ENCODE measurements at regions not wholly inside any gene's neighbourhood (a gene's known extent, or its start where the extent isn't known, plus 50 kb on each side); places are given as distances from the start of the nearest gene placed in this dataset.

- H3K9me3 ChIP-seq (ENCODE audit: control insufficient read depth, insufficient read depth, low read length) = no peaks in the 10 kb centered on the region
These were observed 490.3 kb downstream of the NR2F1-AS1 start for GRCh38 chr5:93090698-93091097.

GRCh38 chr5:93088592-93089389 is 492.2 kb downstream of the NR2F1-AS1 start:
- no peaks in the 10 kb centered on the region for H3K36me3 ChIP-seq (ENCODE audit: control insufficient read depth, insufficient read depth, low read length)
- H3K27me3 ChIP-seq (ENCODE audit: control insufficient read depth, insufficient read depth, low read length) = no peaks in the 10 kb centered on the region
- WGBS (ENCODE audit: insufficient coverage) = 60% methylated on average over 1 of the region's 7 CpGs
- no peak overlapping the region for H3K4me3 ChIP-seq (ENCODE audit: low read depth, low read length)
- H3K9me3 ChIP-seq (ENCODE audit: control insufficient read depth, insufficient read depth, low read length) = no peaks in the 10 kb centered on the region
- peak in 3 of 6 donors; percentile 25 to 73 (median 32) for DNase-seq (ENCODE audit: low read depth in 4 of 6, low spot score in 6 of 6)
- H3K27ac ChIP-seq (ENCODE audit: low read depth, low read length) = no peak overlapping the region
- H3K4me1 ChIP-seq (ENCODE audit: control insufficient read depth, insufficient read depth, low read length) = no peaks in the 10 kb centered on the region

More at GRCh38 chr5:93090698-93091097, 490.3 kb downstream of the NR2F1-AS1 start:
- WGBS (ENCODE audit: insufficient coverage) = no CpG with 5 or more reads among the region's 5 CpGs
- no peak for DNase-seq (ENCODE audit: low read depth in 4 of 6, low spot score in 6 of 6)
- Histone ChIP-seq H3K36me3 (ENCODE audit: control insufficient read depth, insufficient read depth, low read length) (no peaks in the 10 kb centered on the region), H3K27me3 (ENCODE audit: control insufficient read depth, insufficient read depth, low read length) (no peaks in the 10 kb centered on the region), H3K4me3 (ENCODE audit: low read depth, low read length) (no peak overlapping the region), H3K27ac (ENCODE audit: low read depth, low read length) (no peak overlapping the region), H3K4me1 (ENCODE audit: control insufficient read depth, insufficient read depth, low read length) (no peaks in the 10 kb centered on the region)

- peaks cover 3% of the 10 kb centered on the region for H3K9me3 ChIP-seq (ENCODE audit: control insufficient read depth, insufficient read depth, low read length)
- no peaks in the 10 kb centered on the region for H3K4me1 ChIP-seq (ENCODE audit: control insufficient read depth, insufficient read depth, low read length)
- H3K4me3 ChIP-seq (ENCODE audit: low read depth, low read length) = no peak overlapping the region
- 86% methylated on average over 2 of the region's 3 CpGs for WGBS (ENCODE audit: insufficient coverage)
- H3K27me3 ChIP-seq (ENCODE audit: control insufficient read depth, insufficient read depth, low read length) = no peaks in the 10 kb centered on the region
- H3K27ac ChIP-seq (ENCODE audit: low read depth, low read length) = no peak overlapping the region
- DNase-seq (ENCODE audit: low read depth in 4 of 6, low spot score in 6 of 6) = no peak
- no peaks in the 10 kb centered on the region for H3K36me3 ChIP-seq (ENCODE audit: control insufficient read depth, insufficient read depth, low read length)
These were observed 493.7 kb downstream of the NR2F1-AS1 start for GRCh38 chr5:93087326-93087725.

GRCh38 chr5:93082981-93083380 is 498.0 kb downstream of the NR2F1-AS1 start:
- DNase-seq (ENCODE audit: low read depth in 4 of 6, low spot score in 6 of 6) = peak in 1 of 6 donors; percentile 75
- WGBS (ENCODE audit: insufficient coverage) = 63% methylated on average over 2 of the region's 2 CpGs

GRCh38 chr5:93079046-93079445 is 502.0 kb downstream of the NR2F1-AS1 start:
- peak in 1 of 6 donors; percentile 19 for DNase-seq (ENCODE audit: low read depth in 4 of 6, low spot score in 6 of 6)
- WGBS (ENCODE audit: insufficient coverage) = no CpG with 5 or more reads among the region's 2 CpGs
- H3K27me3 ChIP-seq (ENCODE audit: control insufficient read depth, insufficient read depth, low read length) = no peaks in the 10 kb centered on the region
- no peak overlapping the region for H3K4me3 ChIP-seq (ENCODE audit: low read depth, low read length)
- H3K9me3 ChIP-seq (ENCODE audit: control insufficient read depth, insufficient read depth, low read length) = peaks cover 3% of the 10 kb centered on the region
- H3K27ac ChIP-seq (ENCODE audit: low read depth, low read length) = peak overlapping the region; percentile 84
- no peaks in the 10 kb centered on the region for H3K36me3 ChIP-seq (ENCODE audit: control insufficient read depth, insufficient read depth, low read length)
- H3K4me1 ChIP-seq (ENCODE audit: control insufficient read depth, insufficient read depth, low read length) = peaks cover 3% of the 10 kb centered on the region

More at GRCh38 chr5:93082981-93083380, 498.0 kb downstream of the NR2F1-AS1 start:
- H3K4me3 ChIP-seq (ENCODE audit: low read depth, low read length) = no peak overlapping the region
- H3K36me3 ChIP-seq (ENCODE audit: control insufficient read depth, insufficient read depth, low read length) = no peaks in the 10 kb centered on the region
- H3K4me1 ChIP-seq (ENCODE audit: control insufficient read depth, insufficient read depth, low read length) = peaks cover 3% of the 10 kb centered on the region
- peaks cover 3% of the 10 kb centered on the region for H3K9me3 ChIP-seq (ENCODE audit: control insufficient read depth, insufficient read depth, low read length)
- no peak overlapping the region for H3K27ac ChIP-seq (ENCODE audit: low read depth, low read length)
- H3K27me3 ChIP-seq (ENCODE audit: control insufficient read depth, insufficient read depth, low read length) = no peaks in the 10 kb centered on the region

GRCh38 chr5:93078082-93079038 is 502.7 kb downstream of the NR2F1-AS1 start:
- H3K27ac ChIP-seq (ENCODE audit: low read depth, low read length) = peak overlapping the region; percentile 84
- H3K9me3 ChIP-seq (ENCODE audit: control insufficient read depth, insufficient read depth, low read length) = peaks cover 3% of the 10 kb centered on the region
- H3K36me3 ChIP-seq (ENCODE audit: control insufficient read depth, insufficient read depth, low read length) = no peaks in the 10 kb centered on the region
- no peaks in the 10 kb centered on the region for H3K27me3 ChIP-seq (ENCODE audit: control insufficient read depth, insufficient read depth, low read length)
- peaks cover 3% of the 10 kb centered on the region for H3K4me1 ChIP-seq (ENCODE audit: control insufficient read depth, insufficient read depth, low read length)
- peak; percentile 33 to 90 (median 58) for DNase-seq (ENCODE audit: low read depth in 4 of 6, low spot score in 6 of 6)
- WGBS (ENCODE audit: insufficient coverage) = 34% methylated on average over 5 of the region's 11 CpGs
- no peak overlapping the region for H3K4me3 ChIP-seq (ENCODE audit: low read depth, low read length)

- H3K27ac ChIP-seq (ENCODE audit: low read depth, low read length) = no peak overlapping the region
- WGBS (ENCODE audit: insufficient coverage) = no CpG with 5 or more reads among the region's 4 CpGs
- H3K27me3 ChIP-seq (ENCODE audit: control insufficient read depth, insufficient read depth, low read length) = no peaks in the 10 kb centered on the region
- peaks cover 3% of the 10 kb centered on the region for H3K4me1 ChIP-seq (ENCODE audit: control insufficient read depth, insufficient read depth, low read length)
- no peaks in the 10 kb centered on the region for H3K9me3 ChIP-seq (ENCODE audit: control insufficient read depth, insufficient read depth, low read length)
- H3K4me3 ChIP-seq (ENCODE audit: low read depth, low read length) = no peak overlapping the region
- DNase-seq (ENCODE audit: low read depth in 4 of 6, low spot score in 6 of 6) = no peak
- no peaks in the 10 kb centered on the region for H3K36me3 ChIP-seq (ENCODE audit: control insufficient read depth, insufficient read depth, low read length)
These were observed 504.5 kb downstream of the NR2F1-AS1 start for GRCh38 chr5:93076566-93076965.

GRCh38 chr5:93076096-93076495 is 504.9 kb downstream of the NR2F1-AS1 start:
- Histone ChIP-seq H3K27me3 (ENCODE audit: control insufficient read depth, insufficient read depth, low read length) (no peaks in the 10 kb centered on the region), H3K9me3 (ENCODE audit: control insufficient read depth, insufficient read depth, low read length) (no peaks in the 10 kb centered on the region), H3K36me3 (ENCODE audit: control insufficient read depth, insufficient read depth, low read length) (no peaks in the 10 kb centered on the region), H3K4me3 (ENCODE audit: low read depth, low read length) (no peak overlapping the region), H3K4me1 (ENCODE audit: control insufficient read depth, insufficient read depth, low read length) (peaks cover 3% of the 10 kb centered on the region), H3K27ac (ENCODE audit: low read depth, low read length) (no peak overlapping the region)
- DNase-seq (ENCODE audit: low read depth in 4 of 6, low spot score in 6 of 6) = no peak
- no CpG with 5 or more reads among the region's 2 CpGs for WGBS (ENCODE audit: insufficient coverage)

- no peak overlapping the region for H3K4me3 ChIP-seq (ENCODE audit: low read depth, low read length)
- peaks cover 1% of the 10 kb centered on the region for H3K4me1 ChIP-seq (ENCODE audit: control insufficient read depth, insufficient read depth, low read length)
- no peaks in the 10 kb centered on the region for H3K27me3 ChIP-seq (ENCODE audit: control insufficient read depth, insufficient read depth, low read length)
- H3K36me3 ChIP-seq (ENCODE audit: control insufficient read depth, insufficient read depth, low read length) = no peaks in the 10 kb centered on the region
- no peaks in the 10 kb centered on the region for H3K9me3 ChIP-seq (ENCODE audit: control insufficient read depth, insufficient read depth, low read length)
- WGBS (ENCODE audit: insufficient coverage) = no CpG with 5 or more reads among the region's 4 CpGs
- H3K27ac ChIP-seq (ENCODE audit: low read depth, low read length) = no peak overlapping the region
- DNase-seq (ENCODE audit: low read depth in 4 of 6, low spot score in 6 of 6) = no peak
These were observed 507.5 kb downstream of the NR2F1-AS1 start for GRCh38 chr5:93073547-93073946.
